GM19023 (cell line): ENCODE measurements at regions not wholly inside any gene's neighbourhood (a gene's known extent, or its start where the extent isn't known, plus 50 kb on each side); places are given as distances from the start of the nearest gene placed in this dataset.
"Not testable (repeated sequence)": the region's sequence is repeated elsewhere in the genome, so short reads cannot be mapped to it uniquely, and the experiment has no call there.

Source experiments
- ATAC-seq: cut with Tn5 transposase; IDR thresholded peaks from one replicate; pipeline ENCODE4 v1.9.1; 2021; ENCODE audit warnings: mild to moderate bottlenecking, moderate library complexity; ENCODE audit not compliant: unreplicated experiment

- ATAC-seq = not testable (repeated sequence)
These were observed 131.7 kb upstream of the MAMLD1 start for GRCh38 chrX:150231368-150231767.

DNA sequence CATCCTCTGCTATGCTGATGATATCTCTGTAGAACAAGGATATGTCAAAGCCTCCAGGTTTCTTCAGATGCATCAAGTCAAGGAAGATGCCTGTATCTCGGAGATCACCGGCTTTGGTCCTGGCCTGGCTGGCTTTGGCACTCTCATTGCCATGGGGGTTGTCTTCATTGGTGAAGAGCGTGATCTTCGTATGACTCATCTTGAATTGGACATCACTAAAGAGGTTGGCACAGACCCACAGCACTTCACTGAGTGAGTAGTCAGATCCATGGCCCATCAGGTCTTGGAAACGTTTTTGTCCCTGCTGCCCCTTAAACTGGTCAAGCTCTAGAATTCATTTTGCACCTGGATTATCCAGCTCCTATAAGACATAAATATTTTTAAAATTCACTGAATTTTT, 130.9 kb upstream of the MAMLD1 start:
- not testable (repeated sequence) for ATAC-seq

- no peak for ATAC-seq
These were observed 129.0 kb upstream of the MAMLD1 start for GRCh38 chrX:150234126-150234525.

- ATAC-seq = no peak
These were observed 126.8 kb upstream of the MAMLD1 start for GRCh38 chrX:150236327-150236726.

DNA sequence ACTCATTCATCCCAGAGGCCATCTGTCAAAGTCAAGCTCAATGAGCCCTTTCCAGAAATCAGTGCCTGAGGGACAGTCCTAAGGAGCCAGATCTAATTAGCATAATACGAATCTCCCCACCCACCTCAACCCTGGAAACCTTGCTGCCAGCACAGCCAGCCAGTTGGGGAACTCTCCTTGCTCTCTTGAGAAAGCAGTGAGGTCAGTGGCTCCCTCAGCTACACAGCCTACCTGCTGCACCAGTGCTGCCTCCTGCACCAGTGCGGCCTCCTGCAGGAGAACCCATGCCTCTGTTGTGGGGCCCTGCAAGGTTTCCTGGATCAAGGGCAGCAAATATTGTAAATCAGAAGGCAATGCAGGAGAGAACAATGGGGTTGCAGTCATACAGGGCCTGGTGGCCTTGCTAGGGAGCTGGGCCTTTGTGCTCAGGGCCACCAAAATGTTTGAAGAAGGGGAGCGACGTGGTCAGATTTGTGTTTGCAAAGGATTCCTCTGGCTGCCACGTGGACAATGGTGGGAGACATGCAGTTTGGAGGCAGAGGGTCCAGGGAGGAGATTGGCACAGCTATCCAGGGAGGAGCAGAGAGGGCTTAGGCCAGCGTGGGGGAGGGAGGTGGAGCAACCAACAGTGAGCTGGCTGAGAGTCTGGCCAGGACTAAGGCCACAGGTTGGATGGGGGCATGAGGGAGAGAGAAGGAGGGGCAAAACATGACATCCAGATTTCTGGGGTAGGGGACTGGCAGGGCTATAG, 124.3 kb upstream of the MAMLD1 start:
- ATAC-seq = no peak

DNA sequence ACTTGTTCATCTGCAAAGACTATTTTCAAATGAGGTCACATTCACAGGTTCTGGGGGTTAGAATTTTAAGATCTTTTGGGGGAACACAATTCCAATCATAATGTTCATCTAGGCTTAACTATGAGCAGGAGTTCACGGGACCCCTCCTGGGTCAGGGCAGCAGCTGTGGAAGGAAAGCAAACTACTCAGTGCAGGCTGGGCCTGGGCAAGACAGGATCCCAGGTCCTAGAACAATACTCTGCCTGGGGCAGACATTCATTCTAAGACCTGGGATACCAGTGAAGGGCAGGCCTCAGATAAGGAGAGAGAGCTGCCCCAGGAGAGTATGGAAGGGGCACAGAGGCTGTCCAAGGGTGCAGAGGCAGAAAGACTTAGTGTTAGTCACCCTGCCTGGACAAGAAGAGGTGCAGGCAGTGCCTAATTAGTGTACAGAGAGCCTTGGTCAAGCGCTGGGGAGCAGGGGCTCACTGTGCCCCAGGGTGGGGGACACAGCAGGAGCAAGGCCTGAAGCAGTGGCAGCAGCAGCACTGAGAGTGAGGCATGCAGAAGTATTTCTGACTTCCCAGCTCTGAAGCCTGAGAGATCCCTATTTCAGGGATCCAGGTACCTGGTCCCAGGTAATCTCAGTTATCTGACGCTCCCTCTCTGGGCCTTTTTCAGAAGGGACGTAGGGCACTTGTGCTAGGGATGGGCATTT, 123.0 kb upstream of the MAMLD1 start:
- ATAC-seq = no peak

DNA sequence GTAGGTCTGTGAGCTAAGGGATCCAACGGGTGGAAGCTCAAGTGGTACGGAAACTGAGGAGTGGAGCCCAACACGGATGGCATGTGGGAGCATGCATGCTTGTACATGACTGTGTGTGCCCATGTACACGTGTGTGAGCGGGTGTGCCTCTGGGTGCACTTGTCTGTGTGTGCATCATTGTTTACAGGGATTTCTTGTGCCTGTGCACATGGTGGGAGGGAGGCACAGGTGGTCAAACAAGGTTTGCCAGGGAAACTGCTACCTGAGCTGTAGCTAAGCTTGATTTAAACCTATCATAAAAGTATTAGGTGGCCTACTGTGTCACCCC, 122.5 kb upstream of the MAMLD1 start:
- no peak for ATAC-seq

GRCh38 chrX:150253959-150254620, 109.0 kb upstream of the MAMLD1 start:
- no peak for ATAC-seq

DNA sequence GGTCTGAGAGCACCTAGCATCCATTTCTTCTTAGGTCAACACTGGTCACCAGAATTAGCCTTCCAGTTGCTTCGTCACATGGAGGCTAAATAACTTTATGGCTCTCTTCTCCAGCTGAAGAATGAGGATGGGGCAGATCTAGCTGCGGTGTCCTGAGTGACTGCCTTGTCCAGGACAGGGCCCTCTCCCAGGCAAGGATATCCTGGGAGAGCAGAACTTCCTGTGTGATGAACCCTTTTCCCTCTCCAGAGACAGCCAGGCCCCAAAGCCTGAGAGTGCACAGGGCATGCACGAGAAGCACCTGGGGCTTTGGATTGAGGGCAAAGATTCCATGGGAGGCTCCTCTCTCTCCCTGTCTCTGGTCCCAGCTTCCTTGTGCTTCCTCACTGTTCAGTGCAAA, 108.2 kb upstream of the MAMLD1 start:
- ATAC-seq = no peak

DNA sequence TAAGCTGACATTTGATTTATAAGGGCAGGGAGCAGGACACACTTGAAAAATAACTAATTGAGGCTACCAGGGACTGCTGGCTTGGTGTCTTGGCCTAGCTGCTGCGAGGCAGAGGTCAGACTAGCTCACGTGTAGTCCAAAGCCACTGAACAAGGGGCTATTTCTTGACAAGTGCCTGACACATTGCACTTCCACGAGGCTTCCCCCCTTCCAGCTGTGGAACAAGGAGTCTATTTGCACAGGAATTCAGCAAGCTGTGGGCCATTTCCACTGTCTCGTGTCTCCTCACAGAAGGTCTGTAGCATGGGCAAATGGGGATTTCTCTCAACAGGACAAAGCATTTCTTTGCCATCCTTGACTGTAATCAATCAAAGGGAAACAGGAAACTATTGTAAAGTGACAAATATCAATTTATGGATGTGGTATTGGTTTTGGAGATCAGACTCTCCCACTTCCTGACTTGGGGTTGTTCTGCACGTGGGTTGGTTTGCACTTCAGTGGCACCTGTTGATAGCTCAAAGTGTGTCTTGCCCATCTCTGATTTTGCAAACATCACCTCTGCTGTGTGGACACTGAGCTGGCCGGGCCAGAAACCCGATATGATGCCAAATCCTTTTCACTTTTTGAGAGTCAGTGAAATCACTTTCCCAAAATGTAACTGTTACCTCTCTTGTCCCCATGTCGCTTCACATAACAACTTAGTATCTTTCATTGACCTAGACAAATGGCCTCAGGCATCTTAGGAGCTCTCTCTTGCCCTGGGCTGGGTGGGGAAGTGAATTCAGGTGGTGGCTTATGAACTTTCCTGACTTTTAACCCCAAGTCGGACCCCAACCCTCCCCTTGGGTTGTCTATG, 107.4 kb upstream of the MAMLD1 start:
- ATAC-seq = no peak

GRCh38 chrX:150256297-150256650, 106.8 kb upstream of the MAMLD1 start:
- no peak for ATAC-seq

- no peak for ATAC-seq
These were observed 105.6 kb upstream of the MAMLD1 start for GRCh38 chrX:150257353-150258175.

DNA sequence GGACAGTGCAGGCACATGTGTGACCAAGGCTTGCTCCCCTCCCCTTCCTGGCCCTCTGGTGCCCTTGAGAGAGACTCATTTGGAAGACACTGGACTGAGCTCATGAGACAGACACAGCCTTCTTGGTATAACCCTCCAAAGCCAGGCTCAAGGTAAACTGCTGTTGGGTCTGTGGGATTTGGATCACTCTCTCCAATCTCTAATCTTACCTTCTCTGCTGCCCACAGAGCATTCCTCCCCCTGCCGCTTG, 105.0 kb upstream of the MAMLD1 start:
- ATAC-seq = no peak

GRCh38 chrX:150258463-150259430, 104.4 kb upstream of the MAMLD1 start:
- ATAC-seq = no peak

DNA sequence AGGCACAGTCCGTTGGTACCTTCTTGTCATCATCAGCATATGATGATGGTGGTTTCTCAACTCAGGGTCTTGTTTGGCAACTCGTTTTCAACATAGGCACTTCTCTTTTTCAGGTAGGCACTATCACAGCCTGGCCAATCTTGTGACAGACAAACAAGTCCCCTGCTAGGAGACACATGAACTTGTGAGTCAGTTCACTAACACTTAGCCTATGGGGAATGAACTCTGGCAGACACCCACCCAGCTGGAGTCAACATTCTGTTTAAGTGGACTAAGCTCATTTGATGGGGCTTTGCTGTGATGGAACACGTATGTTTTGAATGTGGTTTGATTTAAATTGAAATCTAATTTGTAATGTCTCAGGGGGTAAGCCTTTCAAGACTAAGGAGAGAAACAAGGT, 100.7 kb upstream of the MAMLD1 start:
- ATAC-seq = no peak

- no peak for ATAC-seq
These were observed 94.2 kb upstream of the MAMLD1 start for GRCh38 chrX:150268839-150269355.

DNA sequence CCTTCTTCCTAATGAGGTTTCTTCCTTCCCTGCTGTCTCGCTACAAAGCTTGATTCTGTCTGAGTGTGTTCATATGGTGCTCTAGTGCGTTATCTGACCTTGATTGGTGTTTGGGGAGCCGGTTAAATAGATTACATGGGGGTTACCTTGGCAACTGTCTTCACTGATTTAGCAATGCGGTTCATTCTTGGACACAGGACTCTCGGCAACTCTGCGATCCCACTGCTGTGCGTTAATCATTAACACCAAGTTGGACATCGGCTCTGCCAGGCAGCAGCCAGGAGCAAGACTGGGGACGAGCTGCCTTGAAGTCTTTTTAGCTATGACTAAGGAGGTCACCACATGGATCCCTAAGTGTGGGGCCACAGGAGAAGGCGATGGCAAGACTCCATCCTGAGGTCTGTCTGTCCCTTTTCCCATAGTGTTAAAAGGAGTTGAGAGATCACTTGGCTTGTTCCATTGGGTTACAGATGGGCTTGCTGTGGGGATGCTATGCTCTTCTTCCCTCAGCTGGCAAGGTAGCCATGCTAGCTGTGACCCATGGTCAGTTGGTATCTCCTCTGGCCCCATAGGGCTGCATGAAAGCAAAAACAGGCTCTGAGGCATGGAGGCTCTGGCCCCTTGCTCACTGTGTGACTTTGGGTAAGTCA, 93.4 kb upstream of the MAMLD1 start:
- no peak for ATAC-seq

GRCh38 chrX:150270622-150271021, 92.5 kb upstream of the MAMLD1 start:
- no peak for ATAC-seq
